ENCODE measurements at regions not wholly inside any gene's neighbourhood (a gene's known extent, or its start where the extent isn't known, plus 50 kb on each side); places are given as distances from the start of the nearest gene placed in this dataset.
"Not testable (repeated sequence)": the region's sequence is repeated elsewhere in the genome, so short reads cannot be mapped to it uniquely, and the experiment has no call there.

DNA sequence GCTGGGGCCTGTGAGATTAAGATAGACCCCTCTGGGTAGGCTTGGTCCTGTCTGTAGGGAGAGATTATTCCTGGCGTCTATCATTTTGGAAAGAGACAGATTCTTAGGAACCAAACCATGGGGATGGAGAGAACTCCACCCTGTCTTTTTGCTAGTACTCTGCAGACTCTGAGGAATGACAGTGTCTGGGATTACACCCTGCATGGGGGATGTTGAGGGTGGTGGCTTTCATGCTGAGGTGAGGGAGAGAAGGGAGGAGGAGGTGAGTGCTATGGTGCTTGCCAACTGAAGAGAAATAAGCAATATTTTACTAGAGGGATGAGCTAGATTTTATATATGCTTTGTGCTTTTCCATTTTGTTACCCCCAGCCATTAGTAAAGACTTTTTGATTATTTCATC is 74.5 kb upstream of the PCDH8 start:
- no peak overlapping the region for H3K27ac ChIP-seq
- H3K27me3 ChIP-seq, result no peaks in the 10 kb centered on the region
- H3K36me3 ChIP-seq, result no peaks in the 10 kb centered on the region
- TF ChIP-seq, protein P1, sequence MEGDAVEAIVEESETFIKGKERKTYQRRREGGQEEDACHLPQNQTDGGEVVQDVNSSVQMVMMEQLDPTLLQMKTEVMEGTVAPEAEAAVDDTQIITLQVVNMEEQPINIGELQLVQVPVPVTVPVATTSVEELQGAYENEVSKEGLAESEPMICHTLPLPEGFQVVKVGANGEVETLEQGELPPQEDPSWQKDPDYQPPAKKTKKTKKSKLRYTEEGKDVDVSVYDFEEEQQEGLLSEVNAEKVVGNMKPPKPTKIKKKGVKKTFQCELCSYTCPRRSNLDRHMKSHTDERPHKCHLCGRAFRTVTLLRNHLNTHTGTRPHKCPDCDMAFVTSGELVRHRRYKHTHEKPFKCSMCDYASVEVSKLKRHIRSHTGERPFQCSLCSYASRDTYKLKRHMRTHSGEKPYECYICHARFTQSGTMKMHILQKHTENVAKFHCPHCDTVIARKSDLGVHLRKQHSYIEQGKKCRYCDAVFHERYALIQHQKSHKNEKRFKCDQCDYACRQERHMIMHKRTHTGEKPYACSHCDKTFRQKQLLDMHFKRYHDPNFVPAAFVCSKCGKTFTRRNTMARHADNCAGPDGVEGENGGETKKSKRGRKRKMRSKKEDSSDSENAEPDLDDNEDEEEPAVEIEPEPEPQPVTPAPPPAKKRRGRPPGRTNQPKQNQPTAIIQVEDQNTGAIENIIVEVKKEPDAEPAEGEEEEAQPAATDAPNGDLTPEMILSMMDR (IDR thresholded peaks at IDR 0.05), result no peak
- no peak for DNase-seq (ENCODE audit: low spot score)
- H3K4me1 ChIP-seq, result no peaks in the 10 kb centered on the region
- H3K4me3 ChIP-seq, result no peak overlapping the region
- H3K9me3 ChIP-seq, result no peaks in the 10 kb centered on the region

DNA sequence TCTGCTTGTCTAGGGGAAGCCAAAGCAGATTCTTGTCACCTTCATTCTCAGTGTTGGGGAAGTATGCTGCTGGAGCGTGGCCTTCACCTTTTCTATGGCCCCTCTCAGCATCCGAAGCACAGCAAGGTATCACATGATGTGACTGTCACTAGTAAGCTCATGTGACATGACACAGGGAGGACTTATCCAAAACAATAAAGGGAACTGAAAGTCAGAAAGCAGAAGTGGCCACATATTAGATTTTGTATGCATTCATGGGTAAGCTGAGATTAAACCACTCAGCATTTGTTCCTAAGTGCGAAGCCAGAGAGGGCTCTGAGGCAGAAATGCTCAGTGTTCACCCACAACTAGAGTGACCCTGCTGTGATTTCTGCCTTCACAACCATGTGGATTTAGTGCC is 72.8 kb upstream of the PCDH8 start:
- H3K27me3 ChIP-seq, result no peaks in the 10 kb centered on the region
- TF ChIP-seq, protein P1 (IDR thresholded peaks at IDR 0.05), result no peak

DNA sequence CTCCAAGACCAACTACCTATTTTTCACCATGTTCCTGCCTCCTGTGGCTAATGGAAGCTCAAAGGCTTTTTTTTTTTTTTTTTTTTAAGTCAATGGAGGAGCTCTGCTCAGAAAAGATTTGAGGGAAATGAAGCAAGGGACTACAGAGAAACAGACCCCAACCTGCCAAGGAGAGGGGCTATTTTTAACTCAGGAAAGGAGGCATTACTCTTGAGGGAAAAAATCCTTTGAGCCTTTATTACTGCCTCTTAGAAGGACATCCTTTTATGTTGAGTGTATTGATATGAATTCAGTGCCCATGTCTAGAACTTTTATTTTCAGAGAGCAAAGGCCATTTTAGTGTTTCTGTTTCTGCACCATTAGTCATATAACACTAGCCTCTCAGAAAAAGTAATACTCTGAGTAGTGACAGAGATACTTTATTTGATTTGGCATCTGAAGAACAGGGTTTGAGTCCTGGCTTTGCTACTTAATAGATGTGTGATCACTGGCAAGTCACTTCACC is 68.1 kb upstream of the PCDH8 start:
- Histone ChIP-seq H3K27me3 (no peaks in the 10 kb centered on the region), H3K4me3 (no peak overlapping the region), H3K27ac (no peak overlapping the region), H3K36me3 (no peaks in the 10 kb centered on the region), H3K9me3 (no peaks in the 10 kb centered on the region), H3K4me1 (no peaks in the 10 kb centered on the region)
- DNase-seq (ENCODE audit: low spot score), result no peak
- TF ChIP-seq, protein P1 (IDR thresholded peaks at IDR 0.05), result no peak

More for the DNA sequence above, 72.8 kb upstream of the PCDH8 start:
- DNase-seq (ENCODE audit: low spot score), result no peak
- Histone ChIP-seq H3K4me3 (no peak overlapping the region), H3K27ac (no peak overlapping the region), H3K36me3 (no peaks in the 10 kb centered on the region), H3K9me3 (no peaks in the 10 kb centered on the region), H3K4me1 (no peaks in the 10 kb centered on the region)

DNA sequence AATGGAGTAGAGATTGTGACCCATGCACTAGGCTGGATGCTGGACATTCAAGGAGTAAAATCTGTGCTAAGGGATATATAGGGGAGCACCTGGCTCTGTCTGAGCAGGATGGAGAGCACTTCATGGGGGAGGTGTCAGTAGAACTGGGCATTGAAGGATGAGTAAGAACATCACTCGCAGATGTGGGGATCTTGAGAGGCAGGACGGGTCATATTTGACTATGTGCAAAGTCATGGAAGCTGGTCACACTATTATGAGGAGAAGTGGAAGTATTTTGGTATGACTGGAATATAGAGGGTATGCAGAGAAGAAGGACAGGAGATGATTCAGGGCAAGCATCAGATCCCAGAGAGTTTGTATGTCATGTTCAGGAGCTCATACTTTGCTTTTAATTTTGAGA is 62.9 kb upstream of the PCDH8 start:
- no peak for DNase-seq (ENCODE audit: low spot score)
- Histone ChIP-seq H3K27ac (no peak overlapping the region), H3K4me3 (no peak overlapping the region), H3K36me3 (no peaks in the 10 kb centered on the region), H3K4me1 (no peaks in the 10 kb centered on the region), H3K9me3 (no peaks in the 10 kb centered on the region), H3K27me3 (no peaks in the 10 kb centered on the region)
- TF ChIP-seq, protein P1 (IDR thresholded peaks at IDR 0.05), result no peak

DNA sequence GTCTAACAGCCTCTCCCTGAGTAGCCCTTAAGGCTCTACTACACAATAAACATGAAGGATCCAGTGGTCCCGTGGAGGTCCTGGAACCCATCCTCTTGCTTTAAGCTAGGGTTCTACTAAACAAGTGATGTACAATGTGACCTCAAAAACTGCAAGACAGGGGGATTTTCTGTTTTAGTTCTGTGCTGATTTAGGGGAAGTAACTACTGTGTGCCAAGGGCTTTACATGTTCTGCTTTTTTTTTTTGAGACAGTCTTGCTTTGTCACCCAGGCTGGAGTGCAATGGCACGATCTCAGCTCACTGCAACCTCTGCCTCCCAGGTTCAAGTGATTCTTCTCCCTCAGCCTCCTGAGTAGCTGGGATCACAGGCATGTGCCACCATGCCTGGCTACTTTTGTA is 61.9 kb upstream of the PCDH8 start:
- H3K4me3 ChIP-seq; H3K4me1 ChIP-seq; H3K27me3 ChIP-seq; DNase-seq (ENCODE audit: low spot score); H3K27ac ChIP-seq; H3K36me3 ChIP-seq; H3K9me3 ChIP-seq: not testable (repeated sequence)

DNA sequence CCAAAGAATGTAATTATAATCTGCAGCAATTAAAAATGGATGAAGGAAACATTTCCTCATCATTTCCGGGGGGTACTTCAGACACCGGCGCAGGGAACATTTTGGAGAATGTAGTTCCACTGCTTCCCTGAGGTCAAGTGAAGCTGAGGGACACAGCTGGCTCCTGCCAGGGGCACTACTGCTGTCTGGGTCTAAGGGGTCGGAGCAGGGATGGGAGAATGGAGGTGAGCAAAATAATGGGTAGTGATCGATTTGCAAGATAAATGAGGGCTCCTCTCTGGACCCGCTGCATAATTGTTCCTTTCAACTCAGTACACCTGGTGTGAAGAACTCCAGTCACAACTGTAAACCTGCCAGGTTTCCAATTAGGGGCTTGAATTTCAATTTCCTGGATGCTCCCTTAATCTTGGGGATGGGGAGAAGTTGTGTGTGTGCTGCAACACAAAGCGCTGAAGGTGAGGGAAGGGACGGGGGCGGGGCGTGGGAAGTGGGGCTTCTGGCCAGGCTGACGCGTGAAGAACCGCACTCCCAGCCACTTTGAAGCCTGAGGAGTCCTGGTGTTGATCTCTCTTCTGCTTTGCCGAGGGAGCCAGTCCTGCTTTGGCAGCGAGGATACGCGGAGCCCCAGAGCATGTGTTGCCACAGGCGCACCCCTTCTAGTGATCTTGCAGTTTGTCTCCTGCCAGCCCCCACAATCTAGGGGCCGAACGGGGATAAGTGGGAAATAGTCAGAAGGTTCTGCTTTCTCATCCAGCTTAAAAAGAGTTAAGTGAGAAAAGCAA is 57.9 kb upstream of the PCDH8 start:
- H3K27me3 ChIP-seq, result no peaks in the 10 kb centered on the region
- no peak overlapping the region for H3K27ac ChIP-seq
- TF ChIP-seq, protein P1 (IDR thresholded peaks at IDR 0.05), result no peak
- H3K36me3 ChIP-seq, result no peaks in the 10 kb centered on the region
- no peaks in the 10 kb centered on the region for H3K4me1 ChIP-seq
- no peak overlapping the region for H3K4me3 ChIP-seq
- no peak for DNase-seq (ENCODE audit: low spot score)
- no peaks in the 10 kb centered on the region for H3K9me3 ChIP-seq

All from right atrium auricular region (tissue), 2 donors.